ENCODE measurements at regions not wholly inside any gene's neighbourhood (a gene's known extent, or its start where the extent isn't known, plus 50 kb on each side); places are given as distances from the start of the nearest gene placed in this dataset.
"Not testable (repeated sequence)": the region's sequence is repeated elsewhere in the genome, so short reads cannot be mapped to it uniquely, and the experiment has no call there.

GRCh38 chr7:55261386-55261770 is 103.8 kb upstream of the LANCL2 start:
- Mint-ChIP-seq H3K27ac (no peak overlapping the region), H3K4me1 (no peaks in the 10 kb centered on the region), H3K4me3 (no peak overlapping the region), H3K9me3 (no peaks in the 10 kb centered on the region), H3K27me3 (peaks cover 25% of the 10 kb centered on the region), H3K36me3 (ENCODE audit: low read depth) (no peaks in the 10 kb centered on the region)
- ChIA-PET POLR2A (no interaction called here), CTCF (no interaction called here)
- no peak for DNase-seq

- H3K27ac Mint-ChIP-seq; H3K9me3 Mint-ChIP-seq; H3K4me3 Mint-ChIP-seq; H3K4me1 Mint-ChIP-seq; POLR2A ChIA-PET; DNase-seq; H3K36me3 Mint-ChIP-seq (ENCODE audit: low read depth): not testable (repeated sequence)
- peaks cover 19% of the 10 kb centered on the region for H3K27me3 Mint-ChIP-seq
- CTCF ChIA-PET, result interaction anchor here (1.7 to 1.9 kb wide), 2 partner anchors 10 to 13 kb away, joined by 3 to 6 read pairs; no protein-coding TSS in a partner anchor
These were observed 99.8 kb upstream of the LANCL2 start for GRCh38 chr7:55265328-55265727.

- Mint-ChIP-seq H3K4me1 (no peaks in the 10 kb centered on the region), H3K27ac (no peak overlapping the region), H3K4me3 (no peak overlapping the region), H3K36me3 (ENCODE audit: low read depth) (no peaks in the 10 kb centered on the region), H3K9me3 (no peaks in the 10 kb centered on the region), H3K27me3 (peaks cover 19% of the 10 kb centered on the region)
- POLR2A ChIA-PET, result no interaction called here
- CTCF ChIA-PET, result interaction anchor here (1.7 to 1.9 kb wide), 2 partner anchors 10 to 14 kb away, joined by 3 to 6 read pairs; no protein-coding TSS in a partner anchor
- DNase-seq, result no peak
These were observed 99.1 kb upstream of the LANCL2 start for GRCh38 chr7:55265836-55266642.

- H3K4me3 Mint-ChIP-seq, result no peak overlapping the region
- no peaks in the 10 kb centered on the region for H3K27me3 Mint-ChIP-seq
- CTCF ChIA-PET, result interaction anchor here (1.0 to 1.1 kb wide), 2 partner anchors 16 to 245 kb away, joined by 3 to 4 read pairs; no protein-coding TSS in a partner anchor
These were observed 94.0 kb upstream of the LANCL2 start for GRCh38 chr7:55271069-55271626.

GRCh38 chr7:55271661-55272060 is 93.5 kb upstream of the LANCL2 start:
- H3K9me3 Mint-ChIP-seq, result no peaks in the 10 kb centered on the region
- no peaks in the 10 kb centered on the region for H3K4me1 Mint-ChIP-seq
- no peak overlapping the region for H3K27ac Mint-ChIP-seq
- no peak for DNase-seq
- no peak overlapping the region for H3K4me3 Mint-ChIP-seq
- H3K27me3 Mint-ChIP-seq, result no peaks in the 10 kb centered on the region
- CTCF ChIA-PET, result interaction anchor here (1.0 to 1.1 kb wide), 2 partner anchors 17 to 245 kb away, joined by 3 to 4 read pairs; no protein-coding TSS in a partner anchor
- no peaks in the 10 kb centered on the region for H3K36me3 Mint-ChIP-seq (ENCODE audit: low read depth)
- POLR2A ChIA-PET, result interaction anchor here (0.5 kb wide), 1 partner anchor 137 kb away, joined by 6 read pairs; no protein-coding TSS in a partner anchor

More at GRCh38 chr7:55271069-55271626, 94.0 kb upstream of the LANCL2 start:
- Mint-ChIP-seq H3K27ac (no peak overlapping the region), H3K36me3 (ENCODE audit: low read depth) (no peaks in the 10 kb centered on the region), H3K4me1 (no peaks in the 10 kb centered on the region), H3K9me3 (no peaks in the 10 kb centered on the region)
- no peak for DNase-seq
- POLR2A ChIA-PET, result no interaction called here

GRCh38 chr7:55272328-55272727 is 92.8 kb upstream of the LANCL2 start:
- ChIA-PET POLR2A (no interaction called here), CTCF (no interaction called here)
- DNase-seq, result no peak
- no peaks in the 10 kb centered on the region for H3K36me3 Mint-ChIP-seq (ENCODE audit: low read depth)
- no peaks in the 10 kb centered on the region for H3K9me3 Mint-ChIP-seq
- H3K4me3 Mint-ChIP-seq, result no peak overlapping the region
- no peaks in the 10 kb centered on the region for H3K27me3 Mint-ChIP-seq
- H3K27ac Mint-ChIP-seq, result no peak overlapping the region
- no peaks in the 10 kb centered on the region for H3K4me1 Mint-ChIP-seq

GRCh38 chr7:55273186-55273980 is 91.8 kb upstream of the LANCL2 start:
- H3K4me3 Mint-ChIP-seq, result no peak overlapping the region
- ChIA-PET POLR2A (no interaction called here), CTCF (no interaction called here)
- no peaks in the 10 kb centered on the region for H3K4me1 Mint-ChIP-seq
- no peaks in the 10 kb centered on the region for H3K9me3 Mint-ChIP-seq
- DNase-seq, result no peak
- H3K27me3 Mint-ChIP-seq, result no peaks in the 10 kb centered on the region
- H3K27ac Mint-ChIP-seq, result no peak overlapping the region
- H3K36me3 Mint-ChIP-seq (ENCODE audit: low read depth), result no peaks in the 10 kb centered on the region

GRCh38 chr7:55274156-55274555 is 91.0 kb upstream of the LANCL2 start:
- Mint-ChIP-seq H3K4me3 (no peak overlapping the region), H3K36me3 (ENCODE audit: low read depth) (no peaks in the 10 kb centered on the region), H3K27ac (no peak overlapping the region), H3K9me3 (no peaks in the 10 kb centered on the region), H3K4me1 (no peaks in the 10 kb centered on the region), H3K27me3 (no peaks in the 10 kb centered on the region)
- no peak for DNase-seq
- POLR2A ChIA-PET, result no interaction called here
- CTCF ChIA-PET, result no interaction called here

GRCh38 chr7:55275291-55276200 is 89.6 kb upstream of the LANCL2 start:
- Mint-ChIP-seq H3K9me3 (no peaks in the 10 kb centered on the region), H3K27ac (no peak overlapping the region), H3K4me3 (no peak overlapping the region), H3K27me3 (no peaks in the 10 kb centered on the region), H3K36me3 (ENCODE audit: low read depth) (no peaks in the 10 kb centered on the region), H3K4me1 (no peaks in the 10 kb centered on the region)
- ChIA-PET POLR2A (no interaction called here), CTCF (no interaction called here)
- no peak for DNase-seq

- Mint-ChIP-seq H3K4me1 (no peaks in the 10 kb centered on the region), H3K4me3 (no peak overlapping the region), H3K27me3 (no peaks in the 10 kb centered on the region), H3K36me3 (ENCODE audit: low read depth) (no peaks in the 10 kb centered on the region), H3K9me3 (no peaks in the 10 kb centered on the region), H3K27ac (no peak overlapping the region)
- CTCF ChIA-PET, result interaction anchor here (0.5 to 1.4 kb wide), 4 partner anchors 12 to 358 kb away, joined by 3 read pairs; no protein-coding TSS in a partner anchor
- no peak for DNase-seq
- POLR2A ChIA-PET, result no interaction called here
These were observed 88.4 kb upstream of the LANCL2 start for GRCh38 chr7:55276572-55277295.

GRCh38 chr7:55277916-55278315 is 87.2 kb upstream of the LANCL2 start:
- ChIA-PET CTCF (interaction anchor here (0.9 to 1.4 kb wide), 2 partner anchors 22 to 129 kb away, joined by 3 read pairs; no protein-coding TSS in a partner anchor), POLR2A (no interaction called here)
- Mint-ChIP-seq H3K4me1 (no peaks in the 10 kb centered on the region), H3K9me3 (no peaks in the 10 kb centered on the region), H3K4me3 (no peak overlapping the region), H3K27me3 (no peaks in the 10 kb centered on the region), H3K27ac (no peak overlapping the region), H3K36me3 (ENCODE audit: low read depth) (no peaks in the 10 kb centered on the region)
- no peak for DNase-seq

GRCh38 chr7:55278321-55278720 is 86.8 kb upstream of the LANCL2 start:
- H3K9me3 Mint-ChIP-seq, result no peaks in the 10 kb centered on the region
- CTCF ChIA-PET, result interaction anchor here (1.4 kb wide), 1 partner anchor 129 kb away, joined by 3 read pairs; no protein-coding TSS in a partner anchor
- no peaks in the 10 kb centered on the region for H3K4me1 Mint-ChIP-seq
- H3K27ac Mint-ChIP-seq, result no peak overlapping the region
- H3K36me3 Mint-ChIP-seq (ENCODE audit: low read depth), result no peaks in the 10 kb centered on the region
- no peaks in the 10 kb centered on the region for H3K27me3 Mint-ChIP-seq
- POLR2A ChIA-PET, result no interaction called here
- no peak for DNase-seq
- H3K4me3 Mint-ChIP-seq, result no peak overlapping the region

All from activated CD4-positive, alpha-beta T cell treated with anti-CD3 and anti-CD28 coated beads, Interleukin-2, amount 10 ng/mL, durations not matched to agents 7 days and 5 days (primary cell).